ENCODE measurements at regions not wholly inside any gene's neighbourhood (a gene's known extent, or its start where the extent isn't known, plus 50 kb on each side); places are given as distances from the start of the nearest gene placed in this dataset.

DNA sequence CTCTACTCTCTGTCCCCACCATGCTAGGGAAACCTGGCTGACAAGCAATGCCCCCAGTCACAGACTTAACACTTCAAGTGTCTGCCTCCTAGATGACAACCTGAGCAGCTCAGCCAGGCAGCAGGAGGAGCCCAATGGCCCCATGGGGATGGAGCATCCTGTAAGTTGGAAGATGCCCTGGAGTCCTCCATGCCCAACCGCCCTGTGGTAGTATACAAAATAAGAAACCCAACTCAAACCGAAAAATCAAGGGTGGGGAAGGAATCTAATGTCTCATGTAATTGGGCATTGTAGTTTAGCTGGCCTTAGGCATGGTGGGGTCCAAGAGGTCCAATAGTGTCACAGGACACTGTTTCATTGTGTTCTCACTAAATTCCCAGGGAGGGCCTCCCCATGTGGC, 104.0 kb downstream of the AIPL1 start:
- TF ChIP-seq, protein P1, sequence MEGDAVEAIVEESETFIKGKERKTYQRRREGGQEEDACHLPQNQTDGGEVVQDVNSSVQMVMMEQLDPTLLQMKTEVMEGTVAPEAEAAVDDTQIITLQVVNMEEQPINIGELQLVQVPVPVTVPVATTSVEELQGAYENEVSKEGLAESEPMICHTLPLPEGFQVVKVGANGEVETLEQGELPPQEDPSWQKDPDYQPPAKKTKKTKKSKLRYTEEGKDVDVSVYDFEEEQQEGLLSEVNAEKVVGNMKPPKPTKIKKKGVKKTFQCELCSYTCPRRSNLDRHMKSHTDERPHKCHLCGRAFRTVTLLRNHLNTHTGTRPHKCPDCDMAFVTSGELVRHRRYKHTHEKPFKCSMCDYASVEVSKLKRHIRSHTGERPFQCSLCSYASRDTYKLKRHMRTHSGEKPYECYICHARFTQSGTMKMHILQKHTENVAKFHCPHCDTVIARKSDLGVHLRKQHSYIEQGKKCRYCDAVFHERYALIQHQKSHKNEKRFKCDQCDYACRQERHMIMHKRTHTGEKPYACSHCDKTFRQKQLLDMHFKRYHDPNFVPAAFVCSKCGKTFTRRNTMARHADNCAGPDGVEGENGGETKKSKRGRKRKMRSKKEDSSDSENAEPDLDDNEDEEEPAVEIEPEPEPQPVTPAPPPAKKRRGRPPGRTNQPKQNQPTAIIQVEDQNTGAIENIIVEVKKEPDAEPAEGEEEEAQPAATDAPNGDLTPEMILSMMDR (IDR thresholded peaks at IDR 0.05; ENCODE audit: low read depth, low read length, poor library complexity, severe bottlenecking): no peak
- no peak for TF ChIP-seq EZH2phosphoT487 (IDR thresholded peaks at IDR 0.05; ENCODE audit: borderline replicate concordance, low read length)
